Neutrophil (primary cell): ENCODE measurements at regions not wholly inside any gene's neighbourhood (a gene's known extent, or its start where the extent isn't known, plus 50 kb on each side); places are given as distances from the start of the nearest gene placed in this dataset.
"Not testable (repeated sequence)": the region's sequence is repeated elsewhere in the genome, so short reads cannot be mapped to it uniquely, and the experiment has no call there.

Experiments used
- H3K27ac ChIP-seq: fragments of 200-600 bp; sonication (generic); 2 replicates; pipeline ENCODE4 v1.5.1; 2016; ENCODE audit warnings: mild to moderate bottlenecking, moderate library complexity
- H3K27me3 ChIP-seq: fragments of 200-600 bp; sonication (generic); 2 replicates; pipeline ENCODE4 v1.6.0; 2016; ENCODE audit warnings: mild to moderate bottlenecking
- H3K36me3 ChIP-seq: fragments of 200-600 bp; sonication (generic); 2 replicates; pipeline ENCODE4 v1.5.1; 2017
- H3K4me1 ChIP-seq, 2 experiments: fragments of 200-600 bp in 1 of 2; sonication (generic) in 1 of 2; 1 replicate in 1 of 2; 2 replicates in 1 of 2; pipeline versions ENCODE4 v1.5.1 to v1.6.1; 2013 to 2016; ENCODE audit warnings: low read depth in 1 of 2, low read length in 1 of 2, mild to moderate bottlenecking in 1 of 2, moderate library complexity in 1 of 2; ENCODE audit not compliant: control insufficient read depth in 1 of 2, insufficient read depth in 1 of 2
- H3K4me3 ChIP-seq, 2 experiments: fragments of 200-600 bp in 1 of 2; sonication (generic) in 1 of 2; 1 replicate in 1 of 2; 2 replicates in 1 of 2; pipeline ENCODE4 v1.5.1; 2013 to 2016; ENCODE audit warnings: low read depth in 1 of 2, low read length in 1 of 2, mild to moderate bottlenecking in 1 of 2, moderate library complexity in 1 of 2
- H3K9me3 ChIP-seq: fragments of 200-600 bp; sonication (generic); 2 replicates; pipeline ENCODE4 v1.5.1; 2016
- CTCF ChIP-seq: fragments of 200-600 bp; sonication (generic); IDR thresholded peaks from 2 replicates; pipeline ENCODE4 v1.5.1; 2016; ENCODE audit warnings: antibody characterized with exemption

GRCh38 chr6:26749759-26750126 is 90.2 kb upstream of the ZNF322 start:
- not testable (repeated sequence) for H3K27ac ChIP-seq, H3K4me1 ChIP-seq, H3K9me3 ChIP-seq, H3K4me3 ChIP-seq, H3K36me3 ChIP-seq
- H3K27me3 ChIP-seq: peaks cover 55% of the 10 kb centered on the region

- H3K4me3 ChIP-seq: no peak overlapping the region
- no peaks in the 10 kb centered on the region for H3K9me3 ChIP-seq
- no peak overlapping the region for H3K27ac ChIP-seq
- TF ChIP-seq CTCF: no peak
- no peaks in the 10 kb centered on the region for H3K4me1 ChIP-seq
- no peaks in the 10 kb centered on the region for H3K36me3 ChIP-seq
- H3K27me3 ChIP-seq: peaks cover 46% of the 10 kb centered on the region
Observed at GRCh38 chr6:26754212-26754611, 94.7 kb upstream of the ZNF322 start.

GRCh38 chr6:26754801-26755200 is 95.3 kb upstream of the ZNF322 start:
- H3K27me3 ChIP-seq: peaks cover 40% of the 10 kb centered on the region
- not testable (repeated sequence) for H3K4me1 ChIP-seq, H3K4me3 ChIP-seq, H3K9me3 ChIP-seq, H3K27ac ChIP-seq, H3K36me3 ChIP-seq

- H3K36me3 ChIP-seq, H3K9me3 ChIP-seq, H3K4me1 ChIP-seq, H3K4me3 ChIP-seq, H3K27ac ChIP-seq: not testable (repeated sequence)
- peaks cover 31% of the 10 kb centered on the region for H3K27me3 ChIP-seq
Observed at GRCh38 chr6:26756067-26756805, 96.7 kb upstream of the ZNF322 start.

GRCh38 chr6:26766203-26766902 is 106.8 kb upstream of the ZNF322 start:
- H3K4me1 ChIP-seq, H3K4me3 ChIP-seq, H3K36me3 ChIP-seq, H3K27ac ChIP-seq, H3K9me3 ChIP-seq, H3K27me3 ChIP-seq: not testable (repeated sequence)

- H3K4me1 ChIP-seq, H3K36me3 ChIP-seq, H3K27me3 ChIP-seq, H3K4me3 ChIP-seq, H3K27ac ChIP-seq, H3K9me3 ChIP-seq: not testable (repeated sequence)
Observed at GRCh38 chr6:26770941-26771666, 111.6 kb upstream of the ZNF322 start.

- H3K4me3 ChIP-seq, H3K4me1 ChIP-seq, H3K27me3 ChIP-seq, H3K27ac ChIP-seq, H3K9me3 ChIP-seq, H3K36me3 ChIP-seq: not testable (repeated sequence)
Observed at GRCh38 chr6:26773414-26773813, 113.9 kb upstream of the ZNF322 start.

- not testable (repeated sequence) for H3K4me1 ChIP-seq, H3K36me3 ChIP-seq, H3K27ac ChIP-seq, H3K9me3 ChIP-seq, H3K27me3 ChIP-seq, H3K4me3 ChIP-seq
Observed at GRCh38 chr6:26780563-26780962, 121.0 kb upstream of the ZNF322 start.

GRCh38 chr6:26795474-26796307 is 136.1 kb upstream of the ZNF322 start:
- H3K4me1 ChIP-seq, H3K9me3 ChIP-seq, H3K36me3 ChIP-seq, H3K27ac ChIP-seq, H3K27me3 ChIP-seq, H3K4me3 ChIP-seq: not testable (repeated sequence)

GRCh38 chr6:26799903-26800633 is 140.5 kb upstream of the ZNF322 start:
- H3K36me3 ChIP-seq, H3K4me1 ChIP-seq, H3K4me3 ChIP-seq, H3K27ac ChIP-seq, H3K27me3 ChIP-seq, H3K9me3 ChIP-seq: not testable (repeated sequence)

- H3K36me3 ChIP-seq, H3K27me3 ChIP-seq, H3K27ac ChIP-seq, H3K9me3 ChIP-seq, H3K4me3 ChIP-seq, H3K4me1 ChIP-seq: not testable (repeated sequence)
Observed at GRCh38 chr6:26803762-26804161, 144.2 kb upstream of the ZNF322 start.
